Astrocyte (in vitro differentiated cells and primary cell): ENCODE measurements at regions not wholly inside any gene's neighbourhood (a gene's known extent, or its start where the extent isn't known, plus 50 kb on each side); places are given as distances from the start of the nearest gene placed in this dataset.

ENCODE experiments used
- CTCF ChIP-seq: IDR thresholded peaks from 2 replicates; pipeline ENCODE4 v1.5.1; 2011; ENCODE audit warnings: low read depth, mild to moderate bottlenecking, inconsistent platforms, low read length, moderate library complexity; ENCODE audit not compliant: insufficient read depth
- EZH2 ChIP-seq: IDR thresholded peaks from 2 replicates; pipeline ENCODE4 v1.6.1; 2012; ENCODE audit warnings: mild to moderate bottlenecking, low read length, inconsistent platforms; ENCODE audit not compliant: insufficient read depth

DNA sequence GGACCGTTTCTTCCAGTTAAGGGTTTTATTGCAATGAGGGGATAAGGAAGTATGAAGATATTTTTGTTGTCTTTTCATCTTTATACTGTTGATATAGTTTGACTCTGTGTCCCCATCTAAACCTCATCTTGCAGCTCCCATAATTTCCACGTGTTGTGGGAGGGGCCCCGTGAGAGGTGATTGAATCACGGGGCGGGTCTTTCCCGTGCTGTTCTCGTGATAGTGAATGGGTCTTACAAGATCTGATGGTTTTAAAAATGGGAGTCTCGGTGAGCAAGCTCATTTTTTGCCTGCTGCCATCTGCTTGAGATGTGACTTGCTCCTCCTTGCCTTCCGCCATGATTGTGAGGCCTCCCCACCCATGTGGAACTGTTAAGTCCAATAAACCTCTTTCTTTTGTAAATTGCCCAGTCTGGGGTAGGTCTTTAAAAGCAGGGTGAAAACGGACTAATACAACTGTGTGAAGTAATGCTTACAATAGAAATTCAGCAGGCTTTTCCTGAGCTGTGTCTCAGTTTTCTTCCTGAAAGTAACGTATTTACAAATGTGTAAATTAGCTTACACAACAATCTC is 377.3 kb downstream of the SIPA1L2 start:
- no peak for TF ChIP-seq CTCF
- TF ChIP-seq EZH2, result no peak
